NCI-H2196 treated with DMSO at 0.1 percent for 48 hours (cell line): ENCODE measurements at regions not wholly inside any gene's neighbourhood (a gene's known extent, or its start where the extent isn't known, plus 50 kb on each side); places are given as distances from the start of the nearest gene placed in this dataset.

Experiments used
- DNase-seq: peaks from one replicate; lab custom pipeline; 2025; ENCODE audit not compliant: unreplicated experiment; lab: John Stamatoyannopoulos, UW

GRCh38 chr13:97110936-97111335 is 111.2 kb upstream of the MBNL2 start:
- no peak for DNase-seq

- DNase-seq, result no peak
These were observed 110.4 kb upstream of the MBNL2 start for GRCh38 chr13:97111756-97112155.

GRCh38 chr13:97112446-97113152 is 109.5 kb upstream of the MBNL2 start:
- DNase-seq, result no peak

GRCh38 chr13:97113231-97114001 is 108.7 kb upstream of the MBNL2 start:
- DNase-seq, result no peak

DNA sequence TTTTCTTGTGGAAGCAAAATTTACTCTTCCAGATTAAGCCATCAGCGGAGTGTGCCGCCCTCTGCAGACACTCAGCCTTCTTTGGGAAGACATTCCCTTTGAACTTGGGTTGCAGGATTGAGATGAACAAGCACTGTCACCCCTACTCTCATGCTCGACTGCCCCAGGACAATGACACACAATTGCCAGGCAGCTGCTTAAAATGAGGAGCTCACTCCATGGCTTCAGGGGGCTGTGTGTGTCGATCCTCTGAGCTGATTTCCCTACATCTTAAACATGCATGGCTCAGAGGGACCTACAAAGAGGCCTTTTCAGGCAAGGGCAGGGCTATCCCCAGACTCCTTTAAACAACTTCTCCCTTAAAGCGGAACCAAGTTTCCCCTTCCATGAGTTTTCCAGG is 107.5 kb upstream of the MBNL2 start:
- no peak for DNase-seq

- DNase-seq, result no peak
These were observed 105.4 kb upstream of the MBNL2 start for GRCh38 chr13:97116754-97117153.

DNA sequence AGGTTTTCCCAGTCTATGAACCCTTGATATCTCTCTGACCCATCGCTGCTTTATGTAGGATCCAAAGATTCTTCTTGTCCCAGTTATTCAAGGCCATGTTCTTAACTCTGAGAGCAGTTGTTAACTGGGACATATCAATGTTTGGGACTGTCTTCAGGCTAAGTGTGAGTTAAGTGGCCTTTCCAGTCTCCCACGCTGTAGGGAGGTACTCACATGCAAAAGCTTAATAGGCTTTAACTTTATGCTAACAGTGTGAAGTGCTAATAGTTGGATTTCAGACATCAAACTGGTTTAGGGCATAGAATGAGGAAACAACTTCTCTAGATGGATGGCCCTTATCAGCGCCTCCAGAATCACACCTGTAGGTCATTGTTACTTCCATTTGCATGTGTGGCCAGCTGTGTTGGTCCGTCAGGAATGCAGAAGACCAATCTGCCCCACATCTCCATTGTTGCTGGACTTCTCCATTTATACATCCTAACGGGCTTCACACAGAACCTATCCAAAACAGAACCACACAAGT is 104.7 kb upstream of the MBNL2 start:
- DNase-seq, result no peak

DNA sequence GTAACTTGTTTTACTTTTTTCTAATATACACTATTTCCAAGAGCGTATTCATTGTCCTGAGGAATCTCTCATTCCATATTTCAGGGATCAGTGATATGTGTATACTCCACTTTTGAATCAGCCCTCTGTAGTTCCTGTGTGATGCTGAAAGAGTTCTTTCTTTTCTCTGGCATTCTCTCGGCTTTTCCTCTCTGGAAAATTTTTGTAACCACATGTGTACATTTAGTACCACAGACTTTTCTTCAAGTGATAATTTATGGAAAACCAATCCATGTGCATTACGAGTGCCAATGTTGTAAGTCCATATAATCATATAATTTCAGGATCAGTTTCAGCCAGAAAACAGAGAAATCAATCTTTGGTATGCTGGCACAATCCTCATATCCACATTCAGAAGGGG is 102.2 kb upstream of the MBNL2 start:
- DNase-seq, result no peak

DNA sequence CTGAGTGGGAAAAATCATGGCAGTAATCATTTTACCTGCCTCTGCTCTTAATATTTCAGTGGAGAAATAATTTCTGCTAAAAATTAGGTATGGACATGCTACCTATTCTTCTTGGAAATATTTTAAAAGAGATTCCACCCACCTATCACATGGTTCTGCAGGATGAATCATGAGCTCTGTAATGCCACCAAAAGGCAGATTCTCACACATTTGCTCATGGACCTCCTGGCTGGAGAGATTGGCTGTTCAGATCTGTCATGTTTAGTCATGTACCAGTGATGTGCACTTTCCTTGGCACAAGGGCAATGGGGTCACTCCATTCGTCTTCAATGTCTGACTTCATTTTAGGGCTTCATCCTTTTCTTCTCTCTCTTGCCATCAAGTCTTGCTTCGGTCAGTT is 101.8 kb upstream of the MBNL2 start:
- no peak for DNase-seq

DNA sequence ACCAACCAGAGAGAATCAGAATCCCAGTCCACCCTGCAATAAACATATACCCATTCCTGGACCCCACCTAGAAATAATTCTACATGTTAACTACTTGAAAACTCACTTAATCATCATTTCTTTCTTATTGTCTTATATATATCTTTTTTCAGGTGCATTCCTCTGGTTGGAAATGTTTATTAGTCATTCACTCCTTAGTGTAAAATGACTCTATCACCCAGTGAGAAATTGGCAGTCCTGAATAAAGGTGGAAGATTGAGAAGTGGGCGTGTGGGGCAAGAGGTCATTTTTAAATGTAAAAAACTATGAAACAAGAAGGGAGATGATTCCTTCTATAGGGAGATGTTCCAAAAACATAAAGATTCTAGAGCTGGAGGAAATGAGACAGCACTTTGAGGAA is 101.2 kb upstream of the MBNL2 start:
- no peak for DNase-seq

DNA sequence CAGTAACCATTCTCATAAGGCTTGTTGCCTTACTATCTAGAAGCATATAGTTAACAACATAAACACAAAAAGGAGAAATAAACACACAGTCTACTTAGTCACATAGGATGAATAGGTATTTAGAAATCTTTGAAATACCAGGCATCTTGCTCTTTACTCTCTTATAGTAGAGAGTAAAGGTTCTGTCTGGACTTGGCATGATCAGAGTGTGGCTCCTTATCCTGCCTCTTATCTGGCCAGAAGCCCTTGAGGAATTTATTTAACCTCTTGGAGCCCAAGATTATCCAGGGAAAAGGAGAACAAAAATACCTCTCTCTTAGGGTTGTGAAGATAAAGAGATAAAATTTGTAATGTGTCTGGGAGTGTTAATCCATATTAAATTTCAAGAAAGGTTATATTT is 100.2 kb upstream of the MBNL2 start:
- DNase-seq, result no peak

GRCh38 chr13:97122381-97122996 is 99.6 kb upstream of the MBNL2 start:
- DNase-seq, result no peak

DNA sequence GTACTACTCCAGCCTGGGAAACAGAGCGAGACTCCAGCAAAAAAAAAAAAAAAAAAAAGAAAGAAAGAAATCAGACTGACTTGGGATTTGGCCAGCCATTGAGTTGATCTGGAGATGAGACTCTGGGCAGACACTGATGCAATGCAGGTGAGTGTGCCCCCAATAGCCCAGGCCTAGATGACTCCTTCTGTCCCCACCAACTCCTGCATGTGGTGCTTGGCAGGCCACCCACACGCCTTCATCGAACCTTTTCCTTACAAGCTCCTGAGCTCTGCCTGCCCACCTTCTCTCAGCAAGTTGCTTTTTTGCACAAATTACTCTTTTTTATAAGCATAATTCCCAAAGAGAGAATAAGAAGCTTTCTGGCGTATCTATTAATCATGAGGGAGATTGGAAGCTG is 97.9 kb upstream of the MBNL2 start:
- no peak for DNase-seq

DNA sequence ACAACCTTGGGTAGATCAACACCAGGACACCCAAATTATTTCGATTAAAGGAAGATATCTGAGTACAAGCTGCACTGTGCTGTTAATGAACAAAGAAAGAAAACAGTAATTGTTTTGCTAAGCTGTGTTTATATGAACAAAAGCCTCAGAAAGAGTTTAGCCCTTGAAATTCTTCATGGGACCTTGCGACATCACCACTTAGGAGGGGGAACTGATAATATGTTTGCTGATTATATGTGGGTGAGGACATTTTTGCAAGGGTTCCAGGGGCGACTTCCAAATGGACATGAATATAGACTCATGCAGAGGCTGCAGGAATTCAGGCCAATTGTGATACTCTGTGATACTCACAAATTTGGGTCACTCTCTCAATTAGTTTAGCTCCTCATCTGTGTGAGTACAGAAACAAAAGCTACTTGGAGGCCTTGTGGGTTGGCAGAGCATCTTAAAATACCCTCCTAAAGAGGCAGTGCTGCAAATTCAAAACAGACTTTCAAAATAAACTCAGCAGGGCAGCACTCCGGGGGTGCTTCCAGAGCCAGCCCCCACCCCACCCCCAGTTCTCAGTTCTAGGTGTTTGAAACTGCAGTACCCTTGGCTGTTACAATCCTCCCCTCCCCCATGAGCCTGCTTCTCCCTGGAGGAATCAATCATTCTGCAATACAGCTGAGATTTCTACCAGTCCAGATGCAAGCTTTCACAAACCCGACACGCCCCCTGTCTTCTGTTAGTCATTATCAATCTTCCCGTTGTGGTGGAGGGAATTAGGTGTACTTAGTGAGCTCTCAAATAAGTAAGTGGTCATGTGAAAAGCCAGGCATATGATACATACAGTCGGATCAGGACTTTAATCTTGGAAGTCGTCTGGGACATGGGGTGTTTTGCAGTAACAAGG is 97.0 kb upstream of the MBNL2 start:
- DNase-seq, result no peak

GRCh38 chr13:97125810-97126738 is 96.1 kb upstream of the MBNL2 start:
- DNase-seq, result no peak

GRCh38 chr13:97127842-97128241 is 94.3 kb upstream of the MBNL2 start:
- no peak for DNase-seq

DNA sequence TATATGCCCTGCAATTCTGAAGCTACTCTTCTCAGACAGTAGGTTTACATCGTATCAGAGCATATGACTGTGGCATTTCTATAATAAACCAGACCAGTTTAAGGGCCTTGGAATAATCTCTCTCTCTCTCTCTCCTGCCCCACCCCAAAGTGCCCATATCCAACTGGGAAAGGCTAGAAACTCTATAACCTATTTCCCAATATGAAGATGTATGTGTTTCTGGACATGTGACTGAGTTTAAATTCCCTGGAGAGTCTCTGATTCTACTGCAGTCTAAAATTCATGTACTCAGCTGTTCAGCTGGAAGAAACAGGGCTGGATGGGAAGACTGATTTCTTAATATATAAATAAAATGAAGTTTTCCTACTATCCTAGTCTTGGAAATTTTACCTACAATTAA is 91.9 kb upstream of the MBNL2 start:
- DNase-seq, result no peak

GRCh38 chr13:97131447-97131846 is 90.7 kb upstream of the MBNL2 start:
- DNase-seq, result no peak

DNA sequence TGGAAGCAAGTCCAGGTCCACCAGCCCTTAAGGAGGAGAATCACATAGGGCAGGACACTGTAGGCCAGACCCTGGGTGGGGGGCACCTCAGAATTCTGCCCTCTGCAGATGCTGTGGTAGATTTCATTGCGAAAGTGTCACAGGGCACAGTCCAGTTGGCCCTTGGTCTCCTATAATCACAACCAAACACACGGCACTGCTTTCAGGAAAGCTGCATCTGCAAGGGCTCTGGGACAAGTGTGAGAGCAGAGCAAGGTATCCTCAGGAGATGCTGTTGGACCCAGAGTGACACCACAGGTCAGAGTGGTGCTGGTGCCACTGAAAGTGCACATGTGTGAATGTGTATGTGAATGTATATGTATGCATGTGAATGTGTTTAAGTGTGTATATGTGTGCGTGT is 88.6 kb upstream of the MBNL2 start:
- no peak for DNase-seq

GRCh38 chr13:97133955-97134354 is 88.2 kb upstream of the MBNL2 start:
- no peak for DNase-seq
